SW480 (cell line): ENCODE measurements at regions not wholly inside any gene's neighbourhood (a gene's known extent, or its start where the extent isn't known, plus 50 kb on each side); places are given as distances from the start of the nearest gene placed in this dataset.
"Not testable (repeated sequence)": the region's sequence is repeated elsewhere in the genome, so short reads cannot be mapped to it uniquely, and the experiment has no call there.

Experiments
- DNase-seq: peaks from one replicate; pipeline ENCODE4 v3.0.0-alpha.2; 2016; ENCODE audit warnings: low spot score

- no peak for DNase-seq
Measured at GRCh38 chr2:51329512-51329911, 297.6 kb upstream of the NRXN1 start.

GRCh38 chr2:51324051-51324450, 292.1 kb upstream of the NRXN1 start:
- DNase-seq = no peak

GRCh38 chr2:51322613-51323012, 290.7 kb upstream of the NRXN1 start:
- no peak for DNase-seq

- DNase-seq = no peak
Measured at GRCh38 chr2:51304311-51304710, 272.4 kb upstream of the NRXN1 start.

- DNase-seq = no peak
Measured at GRCh38 chr2:51301381-51301780, 269.4 kb upstream of the NRXN1 start.

- no peak for DNase-seq
Measured at GRCh38 chr2:51299370-51299769, 267.4 kb upstream of the NRXN1 start.

- no peak for DNase-seq
Measured at GRCh38 chr2:51297488-51297887, 265.6 kb upstream of the NRXN1 start.

- DNase-seq = no peak
Measured at GRCh38 chr2:51293566-51294200, 261.8 kb upstream of the NRXN1 start.

GRCh38 chr2:51291762-51292551, 260.0 kb upstream of the NRXN1 start:
- DNase-seq = no peak

GRCh38 chr2:51290725-51291124, 258.8 kb upstream of the NRXN1 start:
- no peak for DNase-seq

GRCh38 chr2:51289045-51289444, 257.1 kb upstream of the NRXN1 start:
- DNase-seq = no peak

GRCh38 chr2:51268191-51268590, 236.3 kb upstream of the NRXN1 start:
- no peak for DNase-seq

GRCh38 chr2:51265539-51265938, 233.6 kb upstream of the NRXN1 start:
- DNase-seq = no peak

GRCh38 chr2:51263951-51264350, 232.0 kb upstream of the NRXN1 start:
- DNase-seq = no peak

- not testable (repeated sequence) for DNase-seq
Measured at GRCh38 chr2:51263101-51263500, 231.2 kb upstream of the NRXN1 start.

GRCh38 chr2:51258301-51258700, 226.4 kb upstream of the NRXN1 start:
- no peak for DNase-seq

GRCh38 chr2:51256736-51257135, 224.8 kb upstream of the NRXN1 start:
- no peak for DNase-seq

- DNase-seq = no peak
Measured at GRCh38 chr2:51251356-51251755, 219.4 kb upstream of the NRXN1 start.

- DNase-seq = no peak
Measured at GRCh38 chr2:51247252-51247805, 215.4 kb upstream of the NRXN1 start.

GRCh38 chr2:51243892-51244535, 212.1 kb upstream of the NRXN1 start:
- DNase-seq = no peak

- DNase-seq = no peak
Measured at GRCh38 chr2:51237626-51238271, 205.8 kb upstream of the NRXN1 start.

GRCh38 chr2:51232027-51232426, 200.1 kb upstream of the NRXN1 start:
- no peak for DNase-seq
